ENCODE measurements at regions not wholly inside any gene's neighbourhood (a gene's known extent, or its start where the extent isn't known, plus 50 kb on each side); places are given as distances from the start of the nearest gene placed in this dataset.
"Not testable (repeated sequence)": the region's sequence is repeated elsewhere in the genome, so short reads cannot be mapped to it uniquely, and the experiment has no call there.

DNA sequence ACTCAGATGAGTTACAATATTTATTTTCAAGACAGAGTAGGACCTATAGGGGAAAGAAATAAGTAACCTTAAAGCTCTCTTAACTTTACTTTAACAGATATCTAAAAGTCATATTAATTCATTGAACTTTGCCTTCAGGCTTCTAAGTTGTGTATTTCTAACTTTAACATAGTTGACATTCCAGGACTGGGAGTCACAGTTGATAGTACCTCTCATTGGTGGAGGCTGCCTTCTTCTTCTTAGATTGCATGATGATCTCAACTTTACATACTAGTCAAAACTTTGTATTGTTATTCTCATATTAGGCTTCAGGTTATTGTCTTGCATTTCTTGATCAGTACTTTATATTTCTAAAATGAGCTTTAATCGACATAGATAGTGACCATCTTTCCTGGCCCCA lies 350.1 kb upstream of the KIF2B start:
- no peak for DNase-seq
- H3K4me1 ChIP-seq (ENCODE audit: control extremely low read depth in 1 of 4, control insufficient read depth in 4 of 4, insufficient read depth in 4 of 4, low read length in 3 of 4): no peaks in the 10 kb centered on the region
- no peaks in the 10 kb centered on the region for H3K9me3 ChIP-seq (ENCODE audit: control extremely low read depth in 1 of 5, control insufficient read depth in 4 of 5, insufficient read depth in 2 of 5, low read depth in 1 of 5, low read length in 4 of 5)
- no peak overlapping the region for H3K27ac ChIP-seq (ENCODE audit: insufficient read depth in 1 of 2, low read depth in 1 of 2, low read length in 2 of 2, poor library complexity in 1 of 2, severe bottlenecking in 2 of 2)
- no peaks in the 10 kb centered on the region for H3K27me3 ChIP-seq (replicated peaks in 2 of 5; ENCODE audit: control insufficient read depth in 4 of 5, insufficient read depth in 5 of 5, low read length in 4 of 5)
- H3K4me3 ChIP-seq (ENCODE audit: control insufficient read depth in 1 of 7, extremely low read depth in 1 of 7, insufficient read depth in 4 of 7, low read depth in 2 of 7, low read length in 6 of 7): no peak overlapping the region
- no peaks in the 10 kb centered on the region for H3K36me3 ChIP-seq (ENCODE audit: control insufficient read depth in 4 of 4, insufficient read depth in 4 of 4, low read length in 3 of 4)
- ChIA-PET CTCF (no interaction called here), POLR2A (no interaction called here)
- WGBS (ENCODE audit: insufficient coverage): no CpG with 5 or more reads among the region's 1 CpG

GRCh38 chr17:53471514-53471913 lies 351.2 kb upstream of the KIF2B start:
- no CpG with 5 or more reads among the region's 7 CpGs for WGBS (ENCODE audit: insufficient coverage)
- ChIA-PET CTCF (no interaction called here), POLR2A (no interaction called here)
- Histone ChIP-seq H3K36me3 (ENCODE audit: control insufficient read depth in 4 of 4, insufficient read depth in 4 of 4, low read length in 3 of 4) (no peaks in the 10 kb centered on the region), H3K9me3 (ENCODE audit: control extremely low read depth in 1 of 5, control insufficient read depth in 4 of 5, insufficient read depth in 2 of 5, low read depth in 1 of 5, low read length in 4 of 5) (no peaks in the 10 kb centered on the region), H3K27me3 (replicated peaks in 2 of 5; ENCODE audit: control insufficient read depth in 4 of 5, insufficient read depth in 5 of 5, low read length in 4 of 5) (no peaks in the 10 kb centered on the region), H3K27ac (ENCODE audit: insufficient read depth in 1 of 2, low read depth in 1 of 2, low read length in 2 of 2, poor library complexity in 1 of 2, severe bottlenecking in 2 of 2) (no peak overlapping the region), H3K4me3 (ENCODE audit: control insufficient read depth in 1 of 7, extremely low read depth in 1 of 7, insufficient read depth in 4 of 7, low read depth in 2 of 7, low read length in 6 of 7) (no peak overlapping the region), H3K4me1 (ENCODE audit: control extremely low read depth in 1 of 4, control insufficient read depth in 4 of 4, insufficient read depth in 4 of 4, low read length in 3 of 4) (no peaks in the 10 kb centered on the region)
- no peak for DNase-seq

- no peaks in the 10 kb centered on the region for H3K27me3 ChIP-seq (replicated peaks in 2 of 5; ENCODE audit: control insufficient read depth in 4 of 5, insufficient read depth in 5 of 5, low read length in 4 of 5)
- ChIA-PET POLR2A (no interaction called here), CTCF (no interaction called here)
- H3K4me3 ChIP-seq (ENCODE audit: control insufficient read depth in 1 of 7, extremely low read depth in 1 of 7, insufficient read depth in 4 of 7, low read depth in 2 of 7, low read length in 6 of 7): no peak overlapping the region
- no peak overlapping the region for H3K27ac ChIP-seq (ENCODE audit: insufficient read depth in 1 of 2, low read depth in 1 of 2, low read length in 2 of 2, poor library complexity in 1 of 2, severe bottlenecking in 2 of 2)
- 63% methylated on average over 1 of the region's 1 CpG for WGBS (ENCODE audit: insufficient coverage)
- no peaks in the 10 kb centered on the region for H3K9me3 ChIP-seq (ENCODE audit: control extremely low read depth in 1 of 5, control insufficient read depth in 4 of 5, insufficient read depth in 2 of 5, low read depth in 1 of 5, low read length in 4 of 5)
- H3K4me1 ChIP-seq (ENCODE audit: control extremely low read depth in 1 of 4, control insufficient read depth in 4 of 4, insufficient read depth in 4 of 4, low read length in 3 of 4): no peaks in the 10 kb centered on the region
- no peaks in the 10 kb centered on the region for H3K36me3 ChIP-seq (ENCODE audit: control insufficient read depth in 4 of 4, insufficient read depth in 4 of 4, low read length in 3 of 4)
- DNase-seq: no peak
Observed at GRCh38 chr17:53470626-53471025, 352.1 kb upstream of the KIF2B start.

- H3K36me3 ChIP-seq (ENCODE audit: control insufficient read depth in 4 of 4, insufficient read depth in 4 of 4, low read length in 3 of 4): no peaks in the 10 kb centered on the region
- POLR2A ChIA-PET: no interaction called here
- H3K27me3 ChIP-seq (replicated peaks in 2 of 5; ENCODE audit: control insufficient read depth in 4 of 5, insufficient read depth in 5 of 5, low read length in 4 of 5): no peaks in the 10 kb centered on the region
- CTCF ChIA-PET: no interaction called here
- no peaks in the 10 kb centered on the region for H3K4me1 ChIP-seq (ENCODE audit: control extremely low read depth in 1 of 4, control insufficient read depth in 4 of 4, insufficient read depth in 4 of 4, low read length in 3 of 4)
- no peak overlapping the region for H3K4me3 ChIP-seq (ENCODE audit: control insufficient read depth in 1 of 7, extremely low read depth in 1 of 7, insufficient read depth in 4 of 7, low read depth in 2 of 7, low read length in 6 of 7)
- H3K27ac ChIP-seq (ENCODE audit: insufficient read depth in 1 of 2, low read depth in 1 of 2, low read length in 2 of 2, poor library complexity in 1 of 2, severe bottlenecking in 2 of 2): no peak overlapping the region
- H3K9me3 ChIP-seq (ENCODE audit: control extremely low read depth in 1 of 5, control insufficient read depth in 4 of 5, insufficient read depth in 2 of 5, low read depth in 1 of 5, low read length in 4 of 5): no peaks in the 10 kb centered on the region
- no peak for DNase-seq
Observed at GRCh38 chr17:53466733-53467132, 356.0 kb upstream of the KIF2B start.

DNA sequence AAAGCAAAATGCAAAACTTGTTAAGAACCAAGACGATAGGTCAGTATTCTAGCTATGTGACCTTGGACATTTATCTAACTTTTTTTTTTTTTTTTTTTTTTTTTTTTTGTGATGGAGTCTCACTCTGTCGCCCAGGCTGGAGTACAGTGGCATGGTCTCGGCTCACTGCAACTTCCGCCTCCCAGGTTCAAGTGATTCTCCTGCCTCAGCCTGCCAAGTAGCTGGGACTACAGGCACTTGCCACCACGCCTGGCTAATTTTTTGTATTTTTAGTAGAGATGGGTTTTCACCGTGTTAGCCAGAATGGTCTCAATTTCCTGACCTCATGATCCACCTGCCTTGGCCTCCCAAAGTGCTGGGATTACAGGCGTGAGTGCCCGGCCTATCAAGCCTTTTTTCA lies 358.3 kb upstream of the KIF2B start:
- 100% methylated on average over 1 of the region's 8 CpGs for WGBS (ENCODE audit: insufficient coverage)
- H3K27me3 ChIP-seq (replicated peaks in 2 of 5; ENCODE audit: control insufficient read depth in 4 of 5, insufficient read depth in 5 of 5, low read length in 4 of 5); H3K9me3 ChIP-seq (ENCODE audit: control extremely low read depth in 1 of 5, control insufficient read depth in 4 of 5, insufficient read depth in 2 of 5, low read depth in 1 of 5, low read length in 4 of 5); POLR2A ChIA-PET; CTCF ChIA-PET; H3K27ac ChIP-seq (ENCODE audit: insufficient read depth in 1 of 2, low read depth in 1 of 2, low read length in 2 of 2, poor library complexity in 1 of 2, severe bottlenecking in 2 of 2); H3K4me3 ChIP-seq (ENCODE audit: control insufficient read depth in 1 of 7, extremely low read depth in 1 of 7, insufficient read depth in 4 of 7, low read depth in 2 of 7, low read length in 6 of 7); DNase-seq; H3K36me3 ChIP-seq (ENCODE audit: control insufficient read depth in 4 of 4, insufficient read depth in 4 of 4, low read length in 3 of 4); H3K4me1 ChIP-seq (ENCODE audit: control extremely low read depth in 1 of 4, control insufficient read depth in 4 of 4, insufficient read depth in 4 of 4, low read length in 3 of 4): not testable (repeated sequence)

- Histone ChIP-seq H3K27ac (ENCODE audit: insufficient read depth in 1 of 2, low read depth in 1 of 2, low read length in 2 of 2, poor library complexity in 1 of 2, severe bottlenecking in 2 of 2) (no peak overlapping the region), H3K4me1 (ENCODE audit: control extremely low read depth in 1 of 4, control insufficient read depth in 4 of 4, insufficient read depth in 4 of 4, low read length in 3 of 4) (no peaks in the 10 kb centered on the region), H3K36me3 (ENCODE audit: control insufficient read depth in 4 of 4, insufficient read depth in 4 of 4, low read length in 3 of 4) (no peaks in the 10 kb centered on the region), H3K27me3 (replicated peaks in 2 of 5; ENCODE audit: control insufficient read depth in 4 of 5, insufficient read depth in 5 of 5, low read length in 4 of 5) (no peaks in the 10 kb centered on the region), H3K4me3 (ENCODE audit: control insufficient read depth in 1 of 7, extremely low read depth in 1 of 7, insufficient read depth in 4 of 7, low read depth in 2 of 7, low read length in 6 of 7) (no peak overlapping the region), H3K9me3 (ENCODE audit: control extremely low read depth in 1 of 5, control insufficient read depth in 4 of 5, insufficient read depth in 2 of 5, low read depth in 1 of 5, low read length in 4 of 5) (peaks cover 0 to 1% (median 0%) of the 10 kb centered on the region in 5 experiments)
- ChIA-PET POLR2A (no interaction called here), CTCF (no interaction called here)
- WGBS (ENCODE audit: insufficient coverage): no CpG with 5 or more reads among the region's 2 CpGs
- DNase-seq: no peak
Observed at GRCh38 chr17:53463363-53463762, 359.4 kb upstream of the KIF2B start.

DNA sequence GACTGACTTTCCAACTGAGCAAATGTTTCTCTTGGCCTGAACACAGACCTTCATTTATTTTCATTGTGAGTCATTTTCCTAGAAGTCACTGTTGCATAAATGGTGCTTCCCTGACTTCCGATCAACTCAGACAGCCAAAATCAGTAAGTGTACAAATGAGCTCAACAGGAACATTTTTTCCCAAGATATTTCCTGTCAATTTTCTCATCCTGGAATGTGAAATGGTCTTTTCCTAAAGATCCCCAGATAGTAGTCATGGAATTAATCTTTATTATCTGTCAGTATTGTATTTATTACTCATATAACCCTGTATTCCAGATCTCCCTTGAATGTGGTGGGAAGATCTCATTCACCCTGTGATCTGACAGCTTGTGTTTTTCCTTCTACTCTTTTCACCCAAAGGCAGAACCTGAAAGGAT lies 360.3 kb upstream of the KIF2B start:
- H3K4me3 ChIP-seq (ENCODE audit: control insufficient read depth in 1 of 7, extremely low read depth in 1 of 7, insufficient read depth in 4 of 7, low read depth in 2 of 7, low read length in 6 of 7): no peak overlapping the region
- WGBS (ENCODE audit: insufficient coverage): 100% methylated on average over 1 of the region's 1 CpG
- no peaks in the 10 kb centered on the region for H3K27me3 ChIP-seq (replicated peaks in 2 of 5; ENCODE audit: control insufficient read depth in 4 of 5, insufficient read depth in 5 of 5, low read length in 4 of 5)
- no peaks in the 10 kb centered on the region for H3K36me3 ChIP-seq (ENCODE audit: control insufficient read depth in 4 of 4, insufficient read depth in 4 of 4, low read length in 3 of 4)
- H3K9me3 ChIP-seq (ENCODE audit: control extremely low read depth in 1 of 5, control insufficient read depth in 4 of 5, insufficient read depth in 2 of 5, low read depth in 1 of 5, low read length in 4 of 5): peaks cover 0 to 4% (median 0%) of the 10 kb centered on the region in 5 experiments
- no peak overlapping the region for H3K27ac ChIP-seq (ENCODE audit: insufficient read depth in 1 of 2, low read depth in 1 of 2, low read length in 2 of 2, poor library complexity in 1 of 2, severe bottlenecking in 2 of 2)
- POLR2A ChIA-PET: no interaction called here
- CTCF ChIA-PET: no interaction called here
- no peak for DNase-seq
- no peaks in the 10 kb centered on the region for H3K4me1 ChIP-seq (ENCODE audit: control extremely low read depth in 1 of 4, control insufficient read depth in 4 of 4, insufficient read depth in 4 of 4, low read length in 3 of 4)

DNA sequence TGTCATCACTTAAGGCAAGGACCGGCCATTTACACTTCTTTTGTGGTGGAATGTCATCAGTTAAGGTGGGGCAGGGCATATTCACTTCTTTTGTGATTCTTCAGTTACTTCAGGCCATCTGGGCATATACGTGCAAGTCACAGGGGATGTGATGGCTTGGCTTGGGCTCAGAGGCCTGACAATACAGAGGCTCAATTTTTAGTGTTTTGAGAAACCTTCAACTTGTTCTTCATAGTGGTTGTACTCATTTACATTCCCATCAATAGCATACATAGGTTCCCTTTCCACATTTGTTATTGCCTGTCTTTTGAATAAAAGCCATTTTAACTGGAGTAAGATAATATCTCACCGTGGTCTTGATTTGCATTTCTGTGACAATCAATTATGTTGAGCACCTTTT lies 366.8 kb upstream of the KIF2B start:
- H3K9me3 ChIP-seq (ENCODE audit: control extremely low read depth in 1 of 5, control insufficient read depth in 4 of 5, insufficient read depth in 2 of 5, low read depth in 1 of 5, low read length in 4 of 5); DNase-seq; H3K27ac ChIP-seq (ENCODE audit: insufficient read depth in 1 of 2, low read depth in 1 of 2, low read length in 2 of 2, poor library complexity in 1 of 2, severe bottlenecking in 2 of 2); H3K27me3 ChIP-seq (replicated peaks in 2 of 5; ENCODE audit: control insufficient read depth in 4 of 5, insufficient read depth in 5 of 5, low read length in 4 of 5); H3K4me1 ChIP-seq (ENCODE audit: control extremely low read depth in 1 of 4, control insufficient read depth in 4 of 4, insufficient read depth in 4 of 4, low read length in 3 of 4); POLR2A ChIA-PET; CTCF ChIA-PET; H3K36me3 ChIP-seq (ENCODE audit: control insufficient read depth in 4 of 4, insufficient read depth in 4 of 4, low read length in 3 of 4); H3K4me3 ChIP-seq (ENCODE audit: control insufficient read depth in 1 of 7, extremely low read depth in 1 of 7, insufficient read depth in 4 of 7, low read depth in 2 of 7, low read length in 6 of 7): not testable (repeated sequence)
- WGBS (ENCODE audit: insufficient coverage): no CpG with 5 or more reads among the region's 3 CpGs
